HCT116 (cell line): ENCODE measurements at regions not wholly inside any gene's neighbourhood (a gene's known extent, or its start where the extent isn't known, plus 50 kb on each side); places are given as distances from the start of the nearest gene placed in this dataset.

Experiments used
- ATAC-seq: fragments of 200-7000 bp; cut with Tn5 transposase; 2 replicates; pipeline ENCODE4 v1.9.1; 2020; ENCODE audit warnings: mild to moderate bottlenecking, moderate library complexity
- BruUV-seq: library from RNA; stranded (reverse); fragments of 400-500 nt; replicated peaks from 2 replicates; lab custom pipeline; 2021; lab: Mats Ljungman, UMichigan
- CTCF ChIA-PET: fragments of 300-600 bp; sonication (Branson Sonifier 250); formaldehyde crosslinking; loops from one replicate; lab custom pipeline; 2021; ENCODE audit warnings: antibody characterized with exemption; lab: Charles Lee
- POLR2A ChIA-PET: fragments of 300-600, 350-600 bp; sonication (Branson Sonifier 250); formaldehyde crosslinking; loops from one replicate; lab custom pipeline; 2021; ENCODE audit warnings: antibody characterized with exemption; lab: Charles Lee
- RAD21 ChIA-PET, 2 experiments: fragments of 300-600 bp; sonication (Branson Sonifier 250); formaldehyde crosslinking; loops; one replicate each; lab custom pipeline; 2023; ENCODE audit warnings: low total read pairs in 2 of 2; ENCODE audit not compliant: uncharacterized antibody in 2 of 2, unreplicated experiment in 2 of 2, low non-redundant PET in 1 of 2; lab: Charles Lee
- DNase-seq: peaks from one replicate; pipeline ENCODE4 v3.0.0-alpha.2; 2010; ENCODE audit warnings: low read depth, low spot score
- H2AFZ ChIP-seq: fragments of 200-600 bp; shearing (Covaris generic), sonication (generic); 2 replicates; pipeline ENCODE4 v1.6.1; 2017; ENCODE audit warnings: low read depth, mixed run types, mixed read lengths, antibody characterized with exemption, low read length; ENCODE audit not compliant: poor library complexity, severe bottlenecking
- H3K27ac ChIP-seq: 2 replicates; pipeline ENCODE4 v1.5.1; 2012; ENCODE audit warnings: low read depth, low read length
- H3K27me3 ChIP-seq: fragments of 200-600 bp; sonication (generic); 2 replicates; pipeline ENCODE4 v1.6.1; 2016; ENCODE audit warnings: mixed run types, low read length, mixed read lengths; ENCODE audit not compliant: insufficient read depth
- H3K36me3 ChIP-seq, 2 experiments: fragments of 200-500 bp in 1 of 2; fragments of 200-600 bp in 1 of 2; sonication (Bioruptor generic) in 1 of 2; sonication (generic) in 1 of 2; 2 replicates each; pipeline versions ENCODE4 v1.5.1 to v1.6.1; 2014 to 2016; ENCODE audit warnings: low read length in 2 of 2, inconsistent platforms in 1 of 2, mixed read lengths in 1 of 2, mixed run types in 1 of 2; ENCODE audit not compliant: insufficient read depth in 2 of 2, control insufficient read depth in 1 of 2
- H3K4me1 ChIP-seq, 2 experiments: fragments of 200-600 bp in 1 of 2; sonication (generic) in 1 of 2; 2 replicates each; pipeline versions ENCODE4 v1.5.1 to v1.6.1; 2012 to 2017; ENCODE audit warnings: low read length in 2 of 2, inconsistent platforms in 1 of 2, mild to moderate bottlenecking in 1 of 2, mixed read lengths in 1 of 2, mixed run types in 1 of 2, moderate library complexity in 1 of 2; ENCODE audit not compliant: insufficient read depth in 2 of 2, control insufficient read depth in 1 of 2
- H3K4me2 ChIP-seq: fragments of 200-600 bp; sonication (generic); 2 replicates; pipeline ENCODE4 v1.6.1; 2017; ENCODE audit warnings: mixed run types, low read length, mixed read lengths
- H3K4me3 ChIP-seq, 2 experiments: fragments of 200-600 bp in 1 of 2; sonication (generic) in 1 of 2; replicated peaks in 1 of 2; 2 replicates each; pipeline ENCODE4 v1.5.1; 2011 to 2016; ENCODE audit warnings: low read length in 2 of 2, control low read depth in 1 of 2, low read depth in 1 of 2, mild to moderate bottlenecking in 1 of 2, mixed read lengths in 1 of 2, mixed run types in 1 of 2
- H3K79me2 ChIP-seq: fragments of 200-600 bp; sonication (generic); 2 replicates; pipeline ENCODE4 v1.6.1; 2017; ENCODE audit warnings: mild to moderate bottlenecking, mixed run types, low read length, moderate library complexity, mixed read lengths; ENCODE audit not compliant: insufficient read depth
- H3K9ac ChIP-seq: fragments of 200-600 bp; sonication (generic); 2 replicates; pipeline ENCODE4 v1.6.1; 2016; ENCODE audit warnings: low read length, mixed read lengths
- H3K9me2 ChIP-seq: fragments of 200-600 bp; sonication (generic), shearing (Covaris generic); 2 replicates; pipeline ENCODE4 v1.6.1; 2017; ENCODE audit warnings: mixed run types, mild to moderate bottlenecking, moderate library complexity; ENCODE audit not compliant: insufficient read depth
- H3K9me3 ChIP-seq, 2 experiments: fragments of 200-500 bp in 1 of 2; fragments of 200-600 bp in 1 of 2; sonication (Bioruptor generic) in 1 of 2; sonication (generic) in 1 of 2; 2 replicates each; pipeline ENCODE4 v1.6.1; 2014 to 2017; ENCODE audit warnings: low read length in 2 of 2, mixed read lengths in 2 of 2, inconsistent platforms in 1 of 2, low read depth in 1 of 2, mild to moderate bottlenecking in 1 of 2, mixed run types in 1 of 2, moderate library complexity in 1 of 2; ENCODE audit not compliant: control insufficient read depth in 1 of 2, insufficient read depth in 1 of 2
- H4K20me1 ChIP-seq: fragments of 200-600 bp; sonication (generic), shearing (Covaris generic); 2 replicates; pipeline ENCODE4 v1.6.1; 2017; ENCODE audit warnings: mixed run types, mild to moderate bottlenecking, moderate library complexity; ENCODE audit not compliant: insufficient read depth
- CBX3 ChIP-seq: IDR thresholded peaks from 2 replicates; pipeline ENCODE4 v1.6.1; 2012; ENCODE audit warnings: low read depth
- CEBPB ChIP-seq: IDR thresholded peaks from 2 replicates; pipeline ENCODE4 v1.6.1; 2012; ENCODE audit warnings: low read depth
- ELF1 ChIP-seq: IDR thresholded peaks from 2 replicates; pipeline ENCODE4 v1.6.1; 2012; ENCODE audit warnings: low read depth, borderline replicate concordance
- EZH2 ChIP-seq: fragments of 200-600 bp; sonication (generic); IDR thresholded peaks from 2 replicates; pipeline ENCODE4 v1.6.1; 2017; ENCODE audit warnings: antibody characterized with exemption, mixed run types
- EZH2phosphoT487 ChIP-seq: fragments of 200-600 bp; IDR thresholded peaks from 2 replicates; pipeline ENCODE4 v1.6.1; 2018; ENCODE audit warnings: antibody characterized with exemption, borderline replicate concordance
- FOSL1 ChIP-seq: IDR thresholded peaks from 2 replicates; pipeline ENCODE4 v1.6.1; 2012; ENCODE audit warnings: low read depth
- JUND ChIP-seq: IDR thresholded peaks from 2 replicates; pipeline ENCODE4 v1.6.1; 2012
- POLR2AphosphoS5 ChIP-seq: IDR thresholded peaks from 2 replicates; pipeline ENCODE4 v1.6.1; 2011; ENCODE audit warnings: mild to moderate bottlenecking, low read depth, low read length, moderate library complexity
- SIN3A ChIP-seq: IDR thresholded peaks from 2 replicates; pipeline ENCODE4 v1.6.1; 2012; ENCODE audit warnings: low read depth
- SP1 ChIP-seq: IDR thresholded peaks from 2 replicates; pipeline ENCODE4 v1.6.1; 2012; ENCODE audit warnings: low read depth
- TCF7L2 ChIP-seq: IDR thresholded peaks from 2 replicates; pipeline ENCODE4 v1.7.0; 2011; ENCODE audit warnings: borderline replicate concordance, inconsistent platforms; ENCODE audit not compliant: insufficient read depth, insufficient read length; ENCODE audit errors: extremely low read depth
- ZFX ChIP-seq: fragments of 450-650 bp; IDR thresholded peaks from 2 replicates; pipeline ENCODE4 v1.6.1; 2017
- intact Hi-C: fragments of 100-400 bp; cut with micrococcal nuclease; formaldehyde crosslinking; loops from 2 replicates; pipeline ENCODE4 v1.10.0; 2022
- TF ChIP-seq, protein P1 (sequence below): IDR thresholded peaks from 2 replicates; pipeline ENCODE4 v1.6.1; 2012
- TF ChIP-seq, protein P2 (sequence below), 3 experiments: fragments of 200-600 bp in 1 of 3; sonication (generic) in 1 of 3; IDR thresholded peaks in 2 of 3; conservative IDR thresholded peaks in 1 of 3; 2 replicates each; pipeline ENCODE4 v1.5.1; 2012 to 2017; ENCODE audit warnings: low read depth in 2 of 3, low read length in 2 of 3, antibody characterized with exemption in 1 of 3, borderline replicate concordance in 1 of 3, control low read depth in 1 of 3, mild to moderate bottlenecking in 1 of 3, mixed read lengths in 1 of 3, mixed run types in 1 of 3, moderate library complexity in 1 of 3; ENCODE audit not compliant: insufficient read depth in 1 of 3
- TF ChIP-seq, protein P3 (sequence below): IDR thresholded peaks from 2 replicates; pipeline ENCODE4 v1.6.1; 2012; ENCODE audit warnings: low read depth
- TF ChIP-seq, protein P4 (sequence below): IDR thresholded peaks from 2 replicates; pipeline ENCODE4 v1.6.1; 2012

DNA sequence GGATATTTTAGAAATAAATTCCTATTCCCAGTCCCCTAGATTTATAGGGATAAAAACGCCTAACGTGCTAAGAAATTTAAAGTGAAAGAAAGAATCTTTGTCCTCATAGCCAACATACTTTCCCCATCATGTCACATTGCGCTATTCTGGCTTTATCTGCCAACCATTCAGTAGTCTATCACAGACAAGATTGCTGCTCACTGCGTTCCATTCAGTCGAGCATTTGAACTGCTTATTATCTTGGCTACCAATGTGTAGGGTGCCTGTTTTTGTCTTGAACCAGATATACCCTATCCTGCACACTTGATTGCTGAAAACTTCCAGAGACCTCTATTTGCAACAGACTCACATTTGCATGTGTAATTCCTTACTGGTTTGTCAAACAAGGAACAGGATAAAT, 751.5 kb downstream of the EPHA7 start (continued):
- TF ChIP-seq, protein P1, sequence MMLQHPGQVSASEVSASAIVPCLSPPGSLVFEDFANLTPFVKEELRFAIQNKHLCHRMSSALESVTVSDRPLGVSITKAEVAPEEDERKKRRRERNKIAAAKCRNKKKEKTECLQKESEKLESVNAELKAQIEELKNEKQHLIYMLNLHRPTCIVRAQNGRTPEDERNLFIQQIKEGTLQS = no peak
- TF ChIP-seq ZFX = no peak
- no peak for TF ChIP-seq FOSL1
- TF ChIP-seq TCF7L2 = no peak

DNA sequence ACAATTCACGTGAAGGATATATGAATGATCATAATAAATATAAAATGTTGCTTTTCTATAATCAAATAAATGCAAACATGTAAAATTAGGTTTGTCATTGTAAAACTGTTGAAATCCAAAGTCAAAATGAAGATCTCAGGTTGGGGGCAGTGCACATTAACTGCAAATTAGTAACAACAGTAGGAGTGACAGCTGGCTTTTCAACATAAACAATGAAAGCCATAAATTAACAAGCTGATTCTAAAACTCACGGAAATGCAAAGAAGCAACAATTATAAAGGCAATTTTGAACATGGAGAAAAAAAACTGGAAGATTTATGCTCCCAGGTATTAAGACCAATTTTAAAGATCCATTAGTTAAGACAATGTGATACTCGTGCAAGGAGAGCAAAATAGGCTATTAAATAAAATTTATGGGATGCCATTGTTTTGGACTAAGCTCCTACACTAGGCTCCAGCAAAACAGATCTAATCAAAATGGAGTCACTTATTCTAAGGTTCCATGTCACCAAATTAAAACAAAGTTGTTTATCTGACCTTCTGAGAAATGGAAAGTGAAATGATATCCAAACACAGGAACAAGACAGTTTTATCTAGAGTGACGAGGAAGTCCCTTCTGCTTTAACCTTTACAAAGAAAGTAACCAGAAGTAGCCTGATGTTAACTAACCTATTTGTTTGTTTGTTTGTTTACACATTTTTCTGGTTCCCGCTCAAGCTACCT, 770.8 kb downstream of the EPHA7 start:
- no peaks in the 10 kb centered on the region for H4K20me1 ChIP-seq
- no peak for ATAC-seq
- POLR2A ChIA-PET = no interaction called here
- H3K9me3 ChIP-seq = peaks cover 5 to 8% of the 10 kb centered on the region in 2 experiments; a peak in 2 of 4 replicates
- BruUV-seq = no TSS peak
- no peak overlapping the region for H2AFZ ChIP-seq
- no peak overlapping the region for H3K4me3 ChIP-seq
- no peaks in the 10 kb centered on the region for H3K4me1 ChIP-seq
- H3K27ac ChIP-seq = no peak overlapping the region
- intact Hi-C loops = no loop called here
- RAD21 ChIA-PET = no interaction called here
- no peak overlapping the region for H3K4me2 ChIP-seq
- H3K9ac ChIP-seq = no peak overlapping the region
- H3K27me3 ChIP-seq = no peaks in the 10 kb centered on the region
- CTCF ChIA-PET = no interaction called here
- no peaks in the 10 kb centered on the region for H3K79me2 ChIP-seq
- no peaks in the 10 kb centered on the region for H3K36me3 ChIP-seq
- H3K9me2 ChIP-seq = no peaks in the 10 kb centered on the region
- no peak for DNase-seq
- TF ChIP-seq, protein P2, sequence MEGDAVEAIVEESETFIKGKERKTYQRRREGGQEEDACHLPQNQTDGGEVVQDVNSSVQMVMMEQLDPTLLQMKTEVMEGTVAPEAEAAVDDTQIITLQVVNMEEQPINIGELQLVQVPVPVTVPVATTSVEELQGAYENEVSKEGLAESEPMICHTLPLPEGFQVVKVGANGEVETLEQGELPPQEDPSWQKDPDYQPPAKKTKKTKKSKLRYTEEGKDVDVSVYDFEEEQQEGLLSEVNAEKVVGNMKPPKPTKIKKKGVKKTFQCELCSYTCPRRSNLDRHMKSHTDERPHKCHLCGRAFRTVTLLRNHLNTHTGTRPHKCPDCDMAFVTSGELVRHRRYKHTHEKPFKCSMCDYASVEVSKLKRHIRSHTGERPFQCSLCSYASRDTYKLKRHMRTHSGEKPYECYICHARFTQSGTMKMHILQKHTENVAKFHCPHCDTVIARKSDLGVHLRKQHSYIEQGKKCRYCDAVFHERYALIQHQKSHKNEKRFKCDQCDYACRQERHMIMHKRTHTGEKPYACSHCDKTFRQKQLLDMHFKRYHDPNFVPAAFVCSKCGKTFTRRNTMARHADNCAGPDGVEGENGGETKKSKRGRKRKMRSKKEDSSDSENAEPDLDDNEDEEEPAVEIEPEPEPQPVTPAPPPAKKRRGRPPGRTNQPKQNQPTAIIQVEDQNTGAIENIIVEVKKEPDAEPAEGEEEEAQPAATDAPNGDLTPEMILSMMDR (IDR thresholded peaks at IDR 0.05 in 2 of 3, conservative IDR thresholded peaks at IDR 0.05 in 1 of 3; ENCODE audit: borderline replicate concordance in 1 of 3, insufficient read depth in 1 of 3, low read depth in 2 of 3, low read length in 2 of 3) = no peak
- TF ChIP-seq CEBPB (no peak), SIN3A (no peak), ZFX (no peak), EZH2 (no peak), TCF7L2 (no peak), POLR2AphosphoS5 (no peak), SP1 (no peak), FOSL1 (no peak), JUND (no peak), ELF1 (no peak), CBX3 (no peak), EZH2phosphoT487 (no peak)
- TF ChIP-seq, protein P3, sequence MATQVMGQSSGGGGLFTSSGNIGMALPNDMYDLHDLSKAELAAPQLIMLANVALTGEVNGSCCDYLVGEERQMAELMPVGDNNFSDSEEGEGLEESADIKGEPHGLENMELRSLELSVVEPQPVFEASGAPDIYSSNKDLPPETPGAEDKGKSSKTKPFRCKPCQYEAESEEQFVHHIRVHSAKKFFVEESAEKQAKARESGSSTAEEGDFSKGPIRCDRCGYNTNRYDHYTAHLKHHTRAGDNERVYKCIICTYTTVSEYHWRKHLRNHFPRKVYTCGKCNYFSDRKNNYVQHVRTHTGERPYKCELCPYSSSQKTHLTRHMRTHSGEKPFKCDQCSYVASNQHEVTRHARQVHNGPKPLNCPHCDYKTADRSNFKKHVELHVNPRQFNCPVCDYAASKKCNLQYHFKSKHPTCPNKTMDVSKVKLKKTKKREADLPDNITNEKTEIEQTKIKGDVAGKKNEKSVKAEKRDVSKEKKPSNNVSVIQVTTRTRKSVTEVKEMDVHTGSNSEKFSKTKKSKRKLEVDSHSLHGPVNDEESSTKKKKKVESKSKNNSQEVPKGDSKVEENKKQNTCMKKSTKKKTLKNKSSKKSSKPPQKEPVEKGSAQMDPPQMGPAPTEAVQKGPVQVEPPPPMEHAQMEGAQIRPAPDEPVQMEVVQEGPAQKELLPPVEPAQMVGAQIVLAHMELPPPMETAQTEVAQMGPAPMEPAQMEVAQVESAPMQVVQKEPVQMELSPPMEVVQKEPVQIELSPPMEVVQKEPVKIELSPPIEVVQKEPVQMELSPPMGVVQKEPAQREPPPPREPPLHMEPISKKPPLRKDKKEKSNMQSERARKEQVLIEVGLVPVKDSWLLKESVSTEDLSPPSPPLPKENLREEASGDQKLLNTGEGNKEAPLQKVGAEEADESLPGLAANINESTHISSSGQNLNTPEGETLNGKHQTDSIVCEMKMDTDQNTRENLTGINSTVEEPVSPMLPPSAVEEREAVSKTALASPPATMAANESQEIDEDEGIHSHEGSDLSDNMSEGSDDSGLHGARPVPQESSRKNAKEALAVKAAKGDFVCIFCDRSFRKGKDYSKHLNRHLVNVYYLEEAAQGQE = no peak
- TF ChIP-seq, protein P4, sequence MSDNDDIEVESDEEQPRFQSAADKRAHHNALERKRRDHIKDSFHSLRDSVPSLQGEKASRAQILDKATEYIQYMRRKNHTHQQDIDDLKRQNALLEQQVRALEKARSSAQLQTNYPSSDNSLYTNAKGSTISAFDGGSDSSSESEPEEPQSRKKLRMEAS = no peak
- TF ChIP-seq, protein P1 = no peak
